ENCODE measurements at regions not wholly inside any gene's neighbourhood (a gene's known extent, or its start where the extent isn't known, plus 50 kb on each side); places are given as distances from the start of the nearest gene placed in this dataset.

- DNase-seq (ENCODE audit: low read depth): no peak
Measured at GRCh38 chr21:16650714-16651366, 862.0 kb upstream of the CXADR start.

- no peak for DNase-seq (ENCODE audit: low read depth)
Measured at GRCh38 chr21:16651956-16652355, 860.9 kb upstream of the CXADR start.

- DNase-seq (ENCODE audit: low read depth): no peak
Measured at GRCh38 chr21:16663436-16663835, 849.4 kb upstream of the CXADR start.

- no peak for DNase-seq (ENCODE audit: low read depth)
Measured at GRCh38 chr21:16667395-16667794, 845.4 kb upstream of the CXADR start.

- no peak for DNase-seq (ENCODE audit: low read depth)
Measured at GRCh38 chr21:16674949-16675348, 837.9 kb upstream of the CXADR start.

- no peak for DNase-seq (ENCODE audit: low read depth)
Measured at GRCh38 chr21:16676391-16676790, 836.5 kb upstream of the CXADR start.

GRCh38 chr21:16678429-16679160, 834.2 kb upstream of the CXADR start:
- no peak for DNase-seq (ENCODE audit: low read depth)

GRCh38 chr21:16695074-16695473, 817.8 kb upstream of the CXADR start:
- DNase-seq (ENCODE audit: low read depth): no peak

- no peak for DNase-seq (ENCODE audit: low read depth)
Measured at GRCh38 chr21:16707274-16707673, 805.6 kb upstream of the CXADR start.

- no peak for DNase-seq (ENCODE audit: low read depth)
Measured at GRCh38 chr21:16708101-16708835, 804.6 kb upstream of the CXADR start.

GRCh38 chr21:16709866-16710550, 802.8 kb upstream of the CXADR start:
- no peak for DNase-seq (ENCODE audit: low read depth)

- DNase-seq (ENCODE audit: low read depth): no peak
Measured at GRCh38 chr21:16711757-16712156, 801.1 kb upstream of the CXADR start.

GRCh38 chr21:16713331-16714117, 799.3 kb upstream of the CXADR start:
- DNase-seq (ENCODE audit: low read depth): no peak

- DNase-seq (ENCODE audit: low read depth): no peak
Measured at GRCh38 chr21:16740511-16740910, 772.3 kb upstream of the CXADR start.

- no peak for DNase-seq (ENCODE audit: low read depth)
Measured at GRCh38 chr21:16741141-16741665, 771.6 kb upstream of the CXADR start.

GRCh38 chr21:16742131-16742641, 770.7 kb upstream of the CXADR start:
- no peak for DNase-seq (ENCODE audit: low read depth)

GRCh38 chr21:16742741-16743140, 770.1 kb upstream of the CXADR start:
- no peak for DNase-seq (ENCODE audit: low read depth)

- DNase-seq (ENCODE audit: low read depth): no peak
Measured at GRCh38 chr21:16743317-16743716, 769.5 kb upstream of the CXADR start.

GRCh38 chr21:16750926-16751325, 761.9 kb upstream of the CXADR start:
- DNase-seq (ENCODE audit: low read depth): no peak

GRCh38 chr21:16751695-16752474, 761.0 kb upstream of the CXADR start:
- DNase-seq (ENCODE audit: low read depth): no peak
